ENCODE measurements at regions not wholly inside any gene's neighbourhood (a gene's known extent, or its start where the extent isn't known, plus 50 kb on each side); places are given as distances from the start of the nearest gene placed in this dataset.

DNA sequence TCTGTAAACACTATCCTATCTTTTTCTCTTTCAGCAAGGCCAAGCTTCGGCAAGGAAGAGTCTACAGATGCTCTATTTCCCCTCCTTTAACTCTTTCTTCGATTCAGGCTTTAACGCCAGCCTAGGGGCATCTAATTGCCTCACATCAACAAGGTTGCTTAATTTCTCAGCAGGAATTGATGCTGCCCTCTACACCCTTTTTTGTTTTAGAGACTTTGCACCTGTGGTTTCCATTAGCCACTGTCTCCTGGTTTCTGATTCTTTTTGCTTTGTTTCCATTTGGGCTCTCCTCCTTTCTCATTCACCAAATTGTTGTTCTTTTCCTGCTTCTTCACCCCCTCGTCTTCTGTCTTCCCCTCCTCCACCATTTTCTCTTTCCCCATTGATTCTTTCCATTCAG, 202.4 kb upstream of the HMCN1 start:
- TF ChIP-seq, protein P1, sequence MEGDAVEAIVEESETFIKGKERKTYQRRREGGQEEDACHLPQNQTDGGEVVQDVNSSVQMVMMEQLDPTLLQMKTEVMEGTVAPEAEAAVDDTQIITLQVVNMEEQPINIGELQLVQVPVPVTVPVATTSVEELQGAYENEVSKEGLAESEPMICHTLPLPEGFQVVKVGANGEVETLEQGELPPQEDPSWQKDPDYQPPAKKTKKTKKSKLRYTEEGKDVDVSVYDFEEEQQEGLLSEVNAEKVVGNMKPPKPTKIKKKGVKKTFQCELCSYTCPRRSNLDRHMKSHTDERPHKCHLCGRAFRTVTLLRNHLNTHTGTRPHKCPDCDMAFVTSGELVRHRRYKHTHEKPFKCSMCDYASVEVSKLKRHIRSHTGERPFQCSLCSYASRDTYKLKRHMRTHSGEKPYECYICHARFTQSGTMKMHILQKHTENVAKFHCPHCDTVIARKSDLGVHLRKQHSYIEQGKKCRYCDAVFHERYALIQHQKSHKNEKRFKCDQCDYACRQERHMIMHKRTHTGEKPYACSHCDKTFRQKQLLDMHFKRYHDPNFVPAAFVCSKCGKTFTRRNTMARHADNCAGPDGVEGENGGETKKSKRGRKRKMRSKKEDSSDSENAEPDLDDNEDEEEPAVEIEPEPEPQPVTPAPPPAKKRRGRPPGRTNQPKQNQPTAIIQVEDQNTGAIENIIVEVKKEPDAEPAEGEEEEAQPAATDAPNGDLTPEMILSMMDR (IDR thresholded peaks at IDR 0.05): no peak
- no peak for TF ChIP-seq POLR2A (IDR thresholded peaks at IDR 0.05)
